ENCODE measurements at regions not wholly inside any gene's neighbourhood (a gene's known extent, or its start where the extent isn't known, plus 50 kb on each side); places are given as distances from the start of the nearest gene placed in this dataset.

DNA sequence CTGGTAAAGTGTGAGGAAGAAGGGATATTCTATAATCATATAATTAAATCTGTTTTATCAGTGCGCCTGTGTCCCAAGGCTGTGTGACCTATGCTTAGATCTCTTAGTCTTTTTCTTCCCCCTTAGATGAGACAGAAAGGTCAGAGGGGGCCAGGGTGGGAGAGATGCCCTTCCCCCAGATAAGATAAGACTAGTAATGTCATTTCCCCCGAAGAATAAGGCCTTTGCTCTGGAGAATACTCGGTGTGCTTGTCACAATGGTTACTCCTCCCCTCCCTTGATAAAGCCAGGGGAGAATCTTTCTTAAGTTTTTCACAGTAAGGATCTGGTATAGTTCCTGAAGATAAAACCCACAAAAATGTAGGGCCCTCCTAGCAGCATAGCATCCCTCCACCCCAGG is 1041.8 kb downstream of the SORCS3 start:
- TF ChIP-seq, protein P1, sequence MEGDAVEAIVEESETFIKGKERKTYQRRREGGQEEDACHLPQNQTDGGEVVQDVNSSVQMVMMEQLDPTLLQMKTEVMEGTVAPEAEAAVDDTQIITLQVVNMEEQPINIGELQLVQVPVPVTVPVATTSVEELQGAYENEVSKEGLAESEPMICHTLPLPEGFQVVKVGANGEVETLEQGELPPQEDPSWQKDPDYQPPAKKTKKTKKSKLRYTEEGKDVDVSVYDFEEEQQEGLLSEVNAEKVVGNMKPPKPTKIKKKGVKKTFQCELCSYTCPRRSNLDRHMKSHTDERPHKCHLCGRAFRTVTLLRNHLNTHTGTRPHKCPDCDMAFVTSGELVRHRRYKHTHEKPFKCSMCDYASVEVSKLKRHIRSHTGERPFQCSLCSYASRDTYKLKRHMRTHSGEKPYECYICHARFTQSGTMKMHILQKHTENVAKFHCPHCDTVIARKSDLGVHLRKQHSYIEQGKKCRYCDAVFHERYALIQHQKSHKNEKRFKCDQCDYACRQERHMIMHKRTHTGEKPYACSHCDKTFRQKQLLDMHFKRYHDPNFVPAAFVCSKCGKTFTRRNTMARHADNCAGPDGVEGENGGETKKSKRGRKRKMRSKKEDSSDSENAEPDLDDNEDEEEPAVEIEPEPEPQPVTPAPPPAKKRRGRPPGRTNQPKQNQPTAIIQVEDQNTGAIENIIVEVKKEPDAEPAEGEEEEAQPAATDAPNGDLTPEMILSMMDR (IDR thresholded peaks at IDR 0.05) = no peak
- TF ChIP-seq ZFX (IDR thresholded peaks at IDR 0.05; ENCODE audit: borderline replicate concordance) = no peak

Measured in 22Rv1 (cell line).